ENCODE measurements at regions not wholly inside any gene's neighbourhood (a gene's known extent, or its start where the extent isn't known, plus 50 kb on each side); places are given as distances from the start of the nearest gene placed in this dataset.

DNA sequence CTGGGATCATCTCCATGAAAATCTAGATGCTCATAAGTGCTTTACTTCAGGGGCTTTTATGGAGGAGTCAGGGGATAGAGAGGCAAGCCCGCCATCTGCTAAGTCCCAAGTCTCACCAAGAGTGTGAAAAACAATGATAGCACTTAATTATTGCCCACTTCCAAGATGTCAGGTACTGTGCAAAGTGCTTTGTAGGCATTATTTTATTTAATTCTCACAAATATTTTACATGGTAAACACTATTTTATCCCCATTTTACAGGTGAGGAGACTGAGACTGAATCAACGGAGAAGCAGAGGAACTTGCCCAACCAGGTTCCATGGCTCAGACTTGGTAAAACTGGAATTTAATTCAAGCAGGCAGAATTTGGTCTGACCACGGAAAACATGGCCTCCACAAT, 147.5 kb downstream of the ACKR3 start:
- peaks cover 0 to 28% (median 9%) of the 10 kb centered on the region in 5 experiments for H3K27me3 ChIP-seq (replicated peaks in 2 of 5; ENCODE audit: control insufficient read depth in 4 of 5, insufficient read depth in 5 of 5, low read length in 4 of 5)
- peaks cover 0 to 7% (median 0%) of the 10 kb centered on the region in 4 experiments for H3K4me1 ChIP-seq (ENCODE audit: control extremely low read depth in 1 of 4, control insufficient read depth in 4 of 4, insufficient read depth in 4 of 4, low read length in 3 of 4)
- H3K27ac ChIP-seq (ENCODE audit: insufficient read depth in 1 of 2, low read depth in 1 of 2, low read length in 2 of 2, poor library complexity in 1 of 2, severe bottlenecking in 2 of 2), result no peak overlapping the region
- no peaks in the 10 kb centered on the region for H3K36me3 ChIP-seq (ENCODE audit: control insufficient read depth in 4 of 4, insufficient read depth in 4 of 4, low read length in 3 of 4)
- H3K4me3 ChIP-seq (ENCODE audit: control insufficient read depth in 1 of 7, extremely low read depth in 1 of 7, insufficient read depth in 4 of 7, low read depth in 2 of 7, low read length in 6 of 7), result no peak overlapping the region
- H3K9me3 ChIP-seq (ENCODE audit: control extremely low read depth in 1 of 5, control insufficient read depth in 4 of 5, insufficient read depth in 2 of 5, low read depth in 1 of 5, low read length in 4 of 5), result no peaks in the 10 kb centered on the region
- no peak for DNase-seq
- CTCF ChIA-PET, result no interaction called here
- POLR2A ChIA-PET, result no interaction called here
- WGBS (ENCODE audit: insufficient coverage), result 100% methylated on average over 2 of the region's 3 CpGs

DNA sequence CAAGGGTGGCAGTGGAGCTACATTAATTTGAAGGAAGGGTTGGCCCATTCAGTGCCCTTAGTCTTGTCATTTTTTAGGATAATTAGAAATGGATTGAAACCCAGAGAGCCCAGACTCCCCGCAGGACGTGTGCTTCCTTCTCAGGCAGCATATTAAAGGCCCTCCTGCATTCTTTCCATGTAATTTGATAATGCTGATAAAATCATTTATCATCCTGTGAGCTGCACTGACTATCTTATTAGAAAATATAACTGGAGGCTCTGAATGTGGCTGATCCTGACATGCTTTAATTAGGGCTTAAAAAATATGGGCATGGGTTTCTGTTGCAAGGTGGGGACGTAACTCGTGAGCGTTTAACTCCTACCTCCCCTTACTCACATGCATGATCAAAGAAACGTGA, 148.1 kb downstream of the ACKR3 start:
- no peak for DNase-seq
- 100% methylated on average over 2 of the region's 6 CpGs for WGBS (ENCODE audit: insufficient coverage)
- POLR2A ChIA-PET, result no interaction called here

DNA sequence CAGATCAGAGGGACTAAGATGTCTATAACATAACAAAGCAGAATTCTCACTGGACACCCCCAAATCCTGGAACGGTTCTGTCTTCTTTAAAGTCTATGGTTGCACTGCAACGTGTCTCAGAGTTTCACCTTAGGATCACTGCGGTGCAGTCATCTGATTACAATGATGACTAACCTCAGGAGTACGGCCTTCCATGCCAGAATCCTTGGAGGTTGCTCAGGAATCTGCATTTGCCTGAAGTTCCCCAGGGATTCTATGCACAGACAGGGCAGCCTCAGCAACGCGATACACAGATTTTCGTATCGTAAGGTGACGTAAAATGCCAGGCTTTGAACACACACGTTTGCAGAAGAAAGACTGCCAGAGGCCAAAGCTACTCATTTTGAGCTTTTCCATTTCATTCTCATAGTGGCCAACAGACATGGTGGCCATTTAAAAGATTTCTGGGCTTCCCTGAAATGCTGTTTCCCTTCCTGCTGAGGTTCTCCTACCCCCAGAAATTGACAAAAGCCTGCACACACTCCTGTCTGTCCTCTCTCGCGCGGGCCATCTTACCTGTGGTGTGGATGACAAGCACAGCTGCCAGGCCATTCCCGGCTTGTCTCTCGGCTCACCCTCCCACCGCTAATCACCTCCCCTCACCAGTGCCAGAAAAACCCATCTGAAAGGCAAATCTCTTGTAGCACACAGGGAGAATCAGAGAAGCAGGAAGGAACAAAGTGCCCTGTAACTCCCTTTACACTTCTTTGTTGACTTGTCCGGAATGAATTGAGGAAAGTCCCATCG, 148.8 kb downstream of the ACKR3 start:
- no peak overlapping the region for H3K4me3 ChIP-seq (ENCODE audit: control insufficient read depth in 1 of 7, extremely low read depth in 1 of 7, insufficient read depth in 4 of 7, low read depth in 2 of 7, low read length in 6 of 7)
- peaks cover 0 to 7% (median 0%) of the 10 kb centered on the region in 4 experiments for H3K4me1 ChIP-seq (ENCODE audit: control extremely low read depth in 1 of 4, control insufficient read depth in 4 of 4, insufficient read depth in 4 of 4, low read length in 3 of 4)
- peaks cover 0 to 28% (median 9%) of the 10 kb centered on the region in 5 experiments for H3K27me3 ChIP-seq (replicated peaks in 2 of 5; ENCODE audit: control insufficient read depth in 4 of 5, insufficient read depth in 5 of 5, low read length in 4 of 5)
- POLR2A ChIA-PET, result no interaction called here
- CTCF ChIA-PET, result no interaction called here
- no peaks in the 10 kb centered on the region for H3K36me3 ChIP-seq (ENCODE audit: control insufficient read depth in 4 of 4, insufficient read depth in 4 of 4, low read length in 3 of 4)
- H3K27ac ChIP-seq (ENCODE audit: insufficient read depth in 1 of 2, low read depth in 1 of 2, low read length in 2 of 2, poor library complexity in 1 of 2, severe bottlenecking in 2 of 2), result no peak overlapping the region
- H3K9me3 ChIP-seq (ENCODE audit: control extremely low read depth in 1 of 5, control insufficient read depth in 4 of 5, insufficient read depth in 2 of 5, low read depth in 1 of 5, low read length in 4 of 5), result no peaks in the 10 kb centered on the region
- no peak for DNase-seq
- 99% methylated on average over 17 of the region's 18 CpGs for WGBS (ENCODE audit: insufficient coverage)

More for the DNA sequence above, 148.1 kb downstream of the ACKR3 start:
- H3K9me3 ChIP-seq (ENCODE audit: control extremely low read depth in 1 of 5, control insufficient read depth in 4 of 5, insufficient read depth in 2 of 5, low read depth in 1 of 5, low read length in 4 of 5), result no peaks in the 10 kb centered on the region
- H3K4me3 ChIP-seq (ENCODE audit: control insufficient read depth in 1 of 7, extremely low read depth in 1 of 7, insufficient read depth in 4 of 7, low read depth in 2 of 7, low read length in 6 of 7), result no peak overlapping the region
- no peaks in the 10 kb centered on the region for H3K36me3 ChIP-seq (ENCODE audit: control insufficient read depth in 4 of 4, insufficient read depth in 4 of 4, low read length in 3 of 4)
- peaks cover 0 to 7% (median 0%) of the 10 kb centered on the region in 4 experiments for H3K4me1 ChIP-seq (ENCODE audit: control extremely low read depth in 1 of 4, control insufficient read depth in 4 of 4, insufficient read depth in 4 of 4, low read length in 3 of 4)
- CTCF ChIA-PET, result no interaction called here
- H3K27me3 ChIP-seq (replicated peaks in 2 of 5; ENCODE audit: control insufficient read depth in 4 of 5, insufficient read depth in 5 of 5, low read length in 4 of 5), result peaks cover 0 to 28% (median 9%) of the 10 kb centered on the region in 5 experiments
- H3K27ac ChIP-seq (ENCODE audit: insufficient read depth in 1 of 2, low read depth in 1 of 2, low read length in 2 of 2, poor library complexity in 1 of 2, severe bottlenecking in 2 of 2), result no peak overlapping the region

DNA sequence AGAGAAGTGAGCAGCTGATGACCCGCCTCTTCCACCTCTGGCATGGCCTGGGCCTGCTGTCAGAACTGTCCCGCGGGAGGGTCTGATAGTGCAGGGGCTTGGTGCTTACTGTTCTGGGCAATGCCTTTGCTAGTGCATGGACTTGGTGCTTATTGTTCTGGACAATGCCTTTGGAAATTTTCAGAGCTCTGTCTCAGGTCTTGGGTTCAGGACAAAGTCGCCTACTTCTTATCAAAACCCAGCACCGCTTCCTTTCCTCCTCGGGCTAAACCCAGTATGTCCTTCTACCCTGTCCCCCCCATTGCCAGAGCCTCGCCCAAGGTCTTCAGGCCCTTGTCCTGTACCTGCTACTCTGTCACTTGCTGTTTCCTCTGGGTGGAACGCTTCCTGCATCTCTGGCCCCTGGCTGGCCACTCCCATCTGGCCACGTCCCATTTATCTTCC, 149.6 kb downstream of the ACKR3 start:
- POLR2A ChIA-PET, result no interaction called here
- 76% methylated on average over 6 of the region's 9 CpGs for WGBS (ENCODE audit: insufficient coverage)
- peaks cover 0 to 7% (median 0%) of the 10 kb centered on the region in 4 experiments for H3K4me1 ChIP-seq (ENCODE audit: control extremely low read depth in 1 of 4, control insufficient read depth in 4 of 4, insufficient read depth in 4 of 4, low read length in 3 of 4)
- H3K9me3 ChIP-seq (ENCODE audit: control extremely low read depth in 1 of 5, control insufficient read depth in 4 of 5, insufficient read depth in 2 of 5, low read depth in 1 of 5, low read length in 4 of 5), result no peaks in the 10 kb centered on the region
- H3K4me3 ChIP-seq (ENCODE audit: control insufficient read depth in 1 of 7, extremely low read depth in 1 of 7, insufficient read depth in 4 of 7, low read depth in 2 of 7, low read length in 6 of 7), result no peak overlapping the region
- no peak for DNase-seq
- H3K27me3 ChIP-seq (replicated peaks in 2 of 5; ENCODE audit: control insufficient read depth in 4 of 5, insufficient read depth in 5 of 5, low read length in 4 of 5), result peaks cover 0 to 28% (median 9%) of the 10 kb centered on the region in 5 experiments
- no peak overlapping the region for H3K27ac ChIP-seq (ENCODE audit: insufficient read depth in 1 of 2, low read depth in 1 of 2, low read length in 2 of 2, poor library complexity in 1 of 2, severe bottlenecking in 2 of 2)
- H3K36me3 ChIP-seq (ENCODE audit: control insufficient read depth in 4 of 4, insufficient read depth in 4 of 4, low read length in 3 of 4), result no peaks in the 10 kb centered on the region
- CTCF ChIA-PET, result no interaction called here

DNA sequence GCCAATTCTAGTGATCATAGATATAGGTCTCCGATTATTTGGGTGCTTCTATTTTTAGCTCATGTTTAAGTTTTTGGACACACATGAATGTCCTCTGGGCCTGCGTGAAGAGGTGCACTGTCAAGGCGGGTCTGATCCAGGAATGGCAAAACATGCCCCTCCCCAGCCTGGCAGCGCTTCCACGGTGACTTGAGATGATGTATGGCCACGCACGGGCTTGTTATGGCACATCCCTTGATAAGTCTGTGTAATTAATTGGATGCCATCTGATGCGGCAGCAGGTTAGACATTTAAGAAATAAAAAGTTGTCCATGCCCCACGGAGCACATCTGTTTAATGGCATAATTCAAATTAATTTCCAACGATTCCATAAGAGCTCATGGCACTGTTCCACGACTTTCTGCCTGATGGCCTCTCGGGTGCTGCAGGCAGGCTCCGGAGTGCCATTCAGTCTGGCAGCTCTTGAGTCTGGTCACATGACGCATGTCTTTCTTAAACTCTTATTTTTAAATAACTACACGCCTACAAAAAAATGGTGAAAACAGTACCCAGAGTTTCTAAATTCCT, 151.4 kb downstream of the ACKR3 start:
- H3K9me3 ChIP-seq (ENCODE audit: control extremely low read depth in 1 of 5, control insufficient read depth in 4 of 5, insufficient read depth in 2 of 5, low read depth in 1 of 5, low read length in 4 of 5), result no peaks in the 10 kb centered on the region
- CTCF ChIA-PET, result no interaction called here
- H3K36me3 ChIP-seq (ENCODE audit: control insufficient read depth in 4 of 4, insufficient read depth in 4 of 4, low read length in 3 of 4), result no peaks in the 10 kb centered on the region
- 95% methylated on average over 11 of the region's 15 CpGs for WGBS (ENCODE audit: insufficient coverage)
- no peaks in the 10 kb centered on the region for H3K4me1 ChIP-seq (ENCODE audit: control extremely low read depth in 1 of 4, control insufficient read depth in 4 of 4, insufficient read depth in 4 of 4, low read length in 3 of 4)
- POLR2A ChIA-PET, result no interaction called here
- no peak overlapping the region for H3K4me3 ChIP-seq (ENCODE audit: control insufficient read depth in 1 of 7, extremely low read depth in 1 of 7, insufficient read depth in 4 of 7, low read depth in 2 of 7, low read length in 6 of 7)
- no peak for DNase-seq
- peaks cover 0 to 21% (median 3%) of the 10 kb centered on the region in 5 experiments for H3K27me3 ChIP-seq (replicated peaks in 2 of 5; ENCODE audit: control insufficient read depth in 4 of 5, insufficient read depth in 5 of 5, low read length in 4 of 5)
- H3K27ac ChIP-seq (ENCODE audit: insufficient read depth in 1 of 2, low read depth in 1 of 2, low read length in 2 of 2, poor library complexity in 1 of 2, severe bottlenecking in 2 of 2), result no peak overlapping the region

DNA sequence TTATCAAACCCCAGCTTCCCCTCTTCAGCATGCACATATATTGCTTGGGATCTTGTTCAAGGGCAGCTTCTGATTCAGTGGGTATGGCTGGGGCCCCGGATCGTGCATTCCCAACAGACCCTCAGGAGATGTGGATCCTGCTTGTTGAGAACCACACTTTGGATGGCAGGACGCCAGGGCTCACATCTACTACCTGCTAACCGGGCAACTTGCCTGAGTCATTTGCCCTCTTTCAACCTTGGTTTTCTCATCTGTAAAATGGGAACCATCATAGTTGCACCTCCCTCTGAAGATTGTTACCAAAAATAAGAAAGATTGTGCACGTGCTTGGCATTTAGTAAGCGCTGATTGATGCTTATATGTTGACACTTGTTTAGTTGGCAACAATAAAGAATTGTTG, 154.6 kb downstream of the ACKR3 start:
- Histone ChIP-seq H3K9me3 (ENCODE audit: control extremely low read depth in 1 of 5, control insufficient read depth in 4 of 5, insufficient read depth in 2 of 5, low read depth in 1 of 5, low read length in 4 of 5) (no peaks in the 10 kb centered on the region), H3K36me3 (ENCODE audit: control insufficient read depth in 4 of 4, insufficient read depth in 4 of 4, low read length in 3 of 4) (no peaks in the 10 kb centered on the region), H3K27ac (ENCODE audit: insufficient read depth in 1 of 2, low read depth in 1 of 2, low read length in 2 of 2, poor library complexity in 1 of 2, severe bottlenecking in 2 of 2) (no peak overlapping the region), H3K4me3 (ENCODE audit: control insufficient read depth in 1 of 7, extremely low read depth in 1 of 7, insufficient read depth in 4 of 7, low read depth in 2 of 7, low read length in 6 of 7) (no peak overlapping the region), H3K4me1 (ENCODE audit: control extremely low read depth in 1 of 4, control insufficient read depth in 4 of 4, insufficient read depth in 4 of 4, low read length in 3 of 4) (no peaks in the 10 kb centered on the region), H3K27me3 (replicated peaks in 2 of 5; ENCODE audit: control insufficient read depth in 4 of 5, insufficient read depth in 5 of 5, low read length in 4 of 5) (peaks cover 0 to 6% (median 0%) of the 10 kb centered on the region in 5 experiments)
- no peak for DNase-seq
- ChIA-PET POLR2A (no interaction called here), CTCF (interaction anchor here (0.6 kb wide), 1 partner anchor 12 kb away, joined by 3 read pairs; no protein-coding TSS in a partner anchor)
- WGBS (ENCODE audit: insufficient coverage), result 98% methylated on average over 6 of the region's 6 CpGs

DNA sequence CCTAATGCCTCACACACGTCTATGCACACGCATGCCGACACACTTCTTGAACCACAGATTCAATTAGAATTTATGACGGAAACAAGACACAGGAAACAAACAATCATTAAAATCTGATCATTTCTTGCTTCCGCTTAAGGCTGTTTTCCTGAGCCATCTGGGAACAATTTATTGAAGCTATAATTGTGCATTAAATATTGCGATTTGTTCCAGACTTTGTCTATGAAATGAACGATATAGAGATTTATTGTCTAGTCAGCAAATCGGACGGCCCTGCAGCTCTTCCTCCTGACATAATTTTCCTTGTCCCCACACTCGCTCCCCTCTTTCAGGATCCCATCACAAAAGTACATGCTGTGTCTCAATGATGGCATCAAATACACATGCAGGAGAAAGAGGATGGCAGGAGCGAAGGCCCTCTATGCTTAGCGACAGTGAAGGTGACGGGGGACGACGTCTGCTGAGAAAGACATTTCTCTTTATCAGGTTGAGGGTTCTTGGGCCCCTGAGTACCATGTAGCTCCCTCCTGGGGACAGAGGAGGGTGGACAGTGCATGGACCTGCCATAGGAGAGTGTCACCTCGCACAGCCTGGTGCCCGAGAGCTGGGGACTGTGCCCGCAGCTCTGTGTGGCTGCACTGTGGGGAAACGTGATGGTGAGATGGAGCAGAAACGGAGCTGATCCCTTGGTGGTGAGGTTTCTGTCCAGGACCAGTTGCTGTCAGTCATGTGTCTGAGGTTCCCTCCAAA, 157.3 kb downstream of the ACKR3 start:
- no peak for DNase-seq
- CTCF ChIA-PET, result no interaction called here
- 95% methylated on average over 18 of the region's 20 CpGs for WGBS (ENCODE audit: insufficient coverage)

More for the DNA sequence above, 157.3 kb downstream of the ACKR3 start:
- Histone ChIP-seq H3K27ac (ENCODE audit: insufficient read depth in 1 of 2, low read depth in 1 of 2, low read length in 2 of 2, poor library complexity in 1 of 2, severe bottlenecking in 2 of 2) (no peak overlapping the region), H3K4me1 (ENCODE audit: control extremely low read depth in 1 of 4, control insufficient read depth in 4 of 4, insufficient read depth in 4 of 4, low read length in 3 of 4) (no peaks in the 10 kb centered on the region), H3K36me3 (ENCODE audit: control insufficient read depth in 4 of 4, insufficient read depth in 4 of 4, low read length in 3 of 4) (no peaks in the 10 kb centered on the region), H3K4me3 (ENCODE audit: control insufficient read depth in 1 of 7, extremely low read depth in 1 of 7, insufficient read depth in 4 of 7, low read depth in 2 of 7, low read length in 6 of 7) (no peak overlapping the region), H3K9me3 (ENCODE audit: control extremely low read depth in 1 of 5, control insufficient read depth in 4 of 5, insufficient read depth in 2 of 5, low read depth in 1 of 5, low read length in 4 of 5) (no peaks in the 10 kb centered on the region), H3K27me3 (replicated peaks in 2 of 5; ENCODE audit: control insufficient read depth in 4 of 5, insufficient read depth in 5 of 5, low read length in 4 of 5) (peaks cover 0 to 6% (median 0%) of the 10 kb centered on the region in 5 experiments)
- POLR2A ChIA-PET, result no interaction called here
